Bronchial epithelial cell (primary cell): ENCODE measurements at regions not wholly inside any gene's neighbourhood (a gene's known extent, or its start where the extent isn't known, plus 50 kb on each side); places are given as distances from the start of the nearest gene placed in this dataset.
A peak's percentile ranks its signal among the peaks of the same experiment; 100 is the strongest.

Source experiments
- DNase-seq: peaks from one replicate; pipeline ENCODE4 v3.0.0-alpha.2; 2010; ENCODE audit warnings: low read depth
- FAIRE-seq: peaks from 2 replicates; lab custom pipeline; 2011; peaks lifted over from hg19 to GRCh38; lab: Jason Lieb, UNC
- H3K27me3 ChIP-seq: 2 replicates; pipeline ENCODE4 v1.5.1; 2011; ENCODE audit warnings: low read length; ENCODE audit not compliant: control insufficient read depth, insufficient read depth
- H3K36me3 ChIP-seq: 2 replicates; pipeline ENCODE4 v1.5.1; 2011; ENCODE audit warnings: low read length; ENCODE audit not compliant: control insufficient read depth, insufficient read depth
- H3K4me3 ChIP-seq: 2 replicates; pipeline ENCODE4 v1.5.1; 2011; ENCODE audit warnings: mild to moderate bottlenecking, low read depth, low read length, control low read depth
- TF ChIP-seq, protein P1 (sequence below): IDR thresholded peaks from 2 replicates; pipeline ENCODE4 v1.5.1; 2011; ENCODE audit warnings: mild to moderate bottlenecking, moderate library complexity, low read length, control low read depth, inconsistent platforms; ENCODE audit not compliant: insufficient read depth, severe bottlenecking

GRCh38 chr2:14967729-14968128, 335.2 kb downstream of the LRATD1 start:
- FAIRE-seq (no peak), DNase-seq (no peak)
- Histone ChIP-seq H3K4me3 (no peak overlapping the region), H3K36me3 (no peaks in the 10 kb centered on the region), H3K27me3 (no peaks in the 10 kb centered on the region)
- TF ChIP-seq, protein P1, sequence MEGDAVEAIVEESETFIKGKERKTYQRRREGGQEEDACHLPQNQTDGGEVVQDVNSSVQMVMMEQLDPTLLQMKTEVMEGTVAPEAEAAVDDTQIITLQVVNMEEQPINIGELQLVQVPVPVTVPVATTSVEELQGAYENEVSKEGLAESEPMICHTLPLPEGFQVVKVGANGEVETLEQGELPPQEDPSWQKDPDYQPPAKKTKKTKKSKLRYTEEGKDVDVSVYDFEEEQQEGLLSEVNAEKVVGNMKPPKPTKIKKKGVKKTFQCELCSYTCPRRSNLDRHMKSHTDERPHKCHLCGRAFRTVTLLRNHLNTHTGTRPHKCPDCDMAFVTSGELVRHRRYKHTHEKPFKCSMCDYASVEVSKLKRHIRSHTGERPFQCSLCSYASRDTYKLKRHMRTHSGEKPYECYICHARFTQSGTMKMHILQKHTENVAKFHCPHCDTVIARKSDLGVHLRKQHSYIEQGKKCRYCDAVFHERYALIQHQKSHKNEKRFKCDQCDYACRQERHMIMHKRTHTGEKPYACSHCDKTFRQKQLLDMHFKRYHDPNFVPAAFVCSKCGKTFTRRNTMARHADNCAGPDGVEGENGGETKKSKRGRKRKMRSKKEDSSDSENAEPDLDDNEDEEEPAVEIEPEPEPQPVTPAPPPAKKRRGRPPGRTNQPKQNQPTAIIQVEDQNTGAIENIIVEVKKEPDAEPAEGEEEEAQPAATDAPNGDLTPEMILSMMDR, result no peak

- H3K27me3 ChIP-seq, result no peaks in the 10 kb centered on the region
- H3K36me3 ChIP-seq, result no peaks in the 10 kb centered on the region
- DNase-seq, result peak; percentile 70
- TF ChIP-seq, protein P1, result no peak
- no peak overlapping the region for H3K4me3 ChIP-seq
- FAIRE-seq, result no peak
Observed at GRCh38 chr2:14975381-14975780, 342.9 kb downstream of the LRATD1 start.

GRCh38 chr2:14977021-14977420, 344.5 kb downstream of the LRATD1 start:
- Histone ChIP-seq H3K27me3 (no peaks in the 10 kb centered on the region), H3K4me3 (no peak overlapping the region), H3K36me3 (no peaks in the 10 kb centered on the region)
- FAIRE-seq, result no peak
- DNase-seq, result no peak
- TF ChIP-seq, protein P1, result no peak

GRCh38 chr2:14978845-14979244, 346.3 kb downstream of the LRATD1 start:
- no peak overlapping the region for H3K4me3 ChIP-seq
- no peaks in the 10 kb centered on the region for H3K27me3 ChIP-seq
- peak; percentile 55 for DNase-seq
- no peaks in the 10 kb centered on the region for H3K36me3 ChIP-seq
- TF ChIP-seq, protein P1, result no peak
- no peak for FAIRE-seq

DNA sequence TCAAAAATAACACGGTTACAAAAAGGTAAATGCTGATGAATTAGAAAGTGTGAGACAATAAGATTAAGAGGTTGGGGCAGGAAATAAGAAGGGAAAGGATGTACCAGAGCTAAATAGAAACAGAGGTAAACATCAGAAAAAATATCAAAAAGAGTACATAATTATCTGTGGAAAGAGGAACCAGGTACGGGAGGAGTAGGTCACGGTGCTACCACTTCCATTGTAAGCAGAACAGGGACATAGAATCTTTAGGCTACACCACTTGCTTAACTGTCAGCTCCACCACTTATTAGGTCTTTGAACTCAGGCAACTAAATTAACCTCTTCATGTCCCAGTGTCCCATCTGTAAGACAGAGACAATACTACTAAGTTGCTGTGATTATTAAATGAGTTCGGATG, 350.3 kb downstream of the LRATD1 start:
- Histone ChIP-seq H3K27me3 (no peaks in the 10 kb centered on the region), H3K36me3 (no peaks in the 10 kb centered on the region), H3K4me3 (no peak overlapping the region)
- DNase-seq (no peak), FAIRE-seq (no peak)
- TF ChIP-seq, protein P1, result no peak

GRCh38 chr2:14988600-14988999, 356.1 kb downstream of the LRATD1 start:
- DNase-seq (no peak), FAIRE-seq (no peak)
- TF ChIP-seq, protein P1, result no peak
- H3K36me3 ChIP-seq, result no peaks in the 10 kb centered on the region
- H3K27me3 ChIP-seq, result no peaks in the 10 kb centered on the region
- no peak overlapping the region for H3K4me3 ChIP-seq
